B cell (primary cell): ENCODE measurements at regions not wholly inside any gene's neighbourhood (a gene's known extent, or its start where the extent isn't known, plus 50 kb on each side); places are given as distances from the start of the nearest gene placed in this dataset.

Experiments used
- ATAC-seq: fragments of 200-7000 bp; cut with Tn5 transposase; one replicate; pipeline ENCODE4 v1.10.0; 2021; ENCODE audit warnings: low read depth, mild to moderate bottlenecking, moderate number of reproducible peaks, moderate library complexity
- CTCF ChIA-PET: fragments of 350-600 bp; sonication (Branson Sonifier 250); formaldehyde crosslinking; loops from one replicate; lab custom pipeline; 2021; ENCODE audit warnings: antibody characterized with exemption, inconsistent platforms; lab: Charles Lee
- POLR2A ChIA-PET: fragments of 350-600 bp; sonication (Branson Sonifier 250); formaldehyde crosslinking; loops from one replicate; lab custom pipeline; 2021; ENCODE audit warnings: antibody characterized with exemption; lab: Charles Lee
- DNase-seq: peaks from one replicate; pipeline ENCODE4 v3.0.0; 2013
- H2AFZ ChIP-seq: 2 replicates; pipeline ENCODE4 v1.6.1; 2012; ENCODE audit warnings: mild to moderate bottlenecking, low read depth, low read length; ENCODE audit not compliant: insufficient read depth, poor library complexity, severe bottlenecking
- H3K27ac ChIP-seq, 2 donors: 1 replicate in 1 of 2; 2 replicates in 1 of 2; pipeline ENCODE4 v1.5.1; 2012 to 2013; ENCODE audit warnings: low read length in 2 of 2, mild to moderate bottlenecking in 2 of 2, moderate library complexity in 1 of 2
- H3K27me3 ChIP-seq, 4 experiments: fragments of 200-600 bp in 1 of 4; sonication (generic) in 1 of 4; replicated peaks in 1 of 4; 1 replicate in 2 of 4; 2 replicates in 2 of 4; pipeline versions ENCODE4 v1.6.1 to v1.7.0; 2013 to 2016; ENCODE audit warnings: low read length in 3 of 4, mild to moderate bottlenecking in 2 of 4, mixed read lengths in 1 of 4, moderate library complexity in 1 of 4; ENCODE audit not compliant: insufficient read depth in 4 of 4, control insufficient read depth in 3 of 4; ENCODE audit errors: control extremely low read depth in 1 of 4
- H3K36me3 ChIP-seq, 2 experiments: replicated peaks in 1 of 2; 1 replicate in 1 of 2; 2 replicates in 1 of 2; pipeline versions ENCODE4 v1.6.1 to v1.7.1; 2013; ENCODE audit warnings: low read length in 1 of 2; ENCODE audit not compliant: insufficient read depth in 2 of 2, control insufficient read depth in 1 of 2; ENCODE audit errors: control extremely low read depth in 1 of 2, extremely low read depth in 1 of 2
- H3K4me1 ChIP-seq, 2 donors: fragments of 200-600 bp in 1 of 2; sonication (generic) in 1 of 2; 1 replicate in 1 of 2; 2 replicates in 1 of 2; pipeline versions ENCODE4 v1.5.1 to v1.6.1; 2013 to 2017; ENCODE audit warnings: low read length in 2 of 2; ENCODE audit not compliant: control insufficient read depth in 2 of 2, insufficient read depth in 2 of 2
- H3K4me2 ChIP-seq: replicated peaks from 2 replicates; pipeline ENCODE3; 2012; ENCODE audit warnings: mild to moderate bottlenecking, low read depth, low read length; ENCODE audit not compliant: poor library complexity, severe bottlenecking
- H3K4me3 ChIP-seq, 5 experiments: fragments of 200-600 bp in 1 of 5; sonication (generic) in 1 of 5; 1 replicate in 3 of 5; 2 replicates in 2 of 5; pipeline versions ENCODE4 v1.5.1 to v1.7.0; 2011 to 2016; ENCODE audit warnings: low read length in 4 of 5, mild to moderate bottlenecking in 4 of 5, low read depth in 2 of 5, control low read depth in 1 of 5, moderate library complexity in 1 of 5; ENCODE audit not compliant: insufficient read depth in 1 of 5; ENCODE audit errors: control extremely low read depth in 1 of 5, extremely low read depth in 1 of 5
- H3K79me2 ChIP-seq: fragments of 200-600 bp; sonication (generic); one replicate; pipeline ENCODE4 v1.6.0; 2016; ENCODE audit warnings: low read length; ENCODE audit not compliant: control insufficient read depth, insufficient read depth
- H3K9ac ChIP-seq: fragments of 200-600 bp; sonication (generic); 2 replicates; pipeline ENCODE4 v1.6.1; 2017; ENCODE audit warnings: mild to moderate bottlenecking, low read length, moderate library complexity
- H3K9me3 ChIP-seq, 3 donors: one replicate each; pipeline versions ENCODE4 v1.6.1 to v1.7.1; 2013; ENCODE audit warnings: low read length in 2 of 3; ENCODE audit not compliant: control insufficient read depth in 2 of 3, insufficient read depth in 1 of 3; ENCODE audit errors: control extremely low read depth in 1 of 3
- H4K20me1 ChIP-seq: 2 replicates; pipeline ENCODE4 v1.6.0; 2012; ENCODE audit warnings: mild to moderate bottlenecking, low read length; ENCODE audit not compliant: insufficient read depth, control insufficient read depth, poor library complexity, severe bottlenecking
- H3K27ac Mint-ChIP-seq: one replicate; pipeline ENCODE4 v1.8.0; 2021; ENCODE audit warnings: mixed read lengths
- H3K27me3 Mint-ChIP-seq: one replicate; pipeline ENCODE4 v1.8.0; 2021; ENCODE audit warnings: mixed read lengths
- H3K4me1 Mint-ChIP-seq: one replicate; pipeline ENCODE4 v1.8.0; 2021; ENCODE audit warnings: mixed read lengths
- H3K4me3 Mint-ChIP-seq: one replicate; pipeline ENCODE4 v1.8.0; 2021; ENCODE audit warnings: mixed read lengths
- H3K9me3 Mint-ChIP-seq: one replicate; pipeline ENCODE4 v1.8.0; 2022; ENCODE audit warnings: mixed read lengths; ENCODE audit not compliant: insufficient read depth
- EZH2 ChIP-seq: IDR thresholded peaks from 2 replicates; pipeline ENCODE4 v1.6.1; 2012; ENCODE audit warnings: borderline replicate concordance, low read depth, mild to moderate bottlenecking, moderate library complexity, low read length; ENCODE audit not compliant: insufficient read depth, poor library complexity, severe bottlenecking
- WGBS: methylation state at CpG from one replicate; pipeline ENCODE4 v1.1.5; 2013; ENCODE audit warnings: missing lambda C conversion rate; ENCODE audit not compliant: insufficient coverage; 5-methylcytosine and 5-hydroxymethylcytosine counted together
- intact Hi-C: fragments of 100-400 bp; cut with micrococcal nuclease; formaldehyde crosslinking; loops from one replicate; pipeline ENCODE4 v1.10.0; 2022
- TF ChIP-seq, protein P1 (sequence below): fragments of 200-600 bp; IDR thresholded peaks from one replicate; pipeline ENCODE4 v1.8.0; 2022; ENCODE audit warnings: antibody characterized with exemption, mild to moderate bottlenecking

DNA sequence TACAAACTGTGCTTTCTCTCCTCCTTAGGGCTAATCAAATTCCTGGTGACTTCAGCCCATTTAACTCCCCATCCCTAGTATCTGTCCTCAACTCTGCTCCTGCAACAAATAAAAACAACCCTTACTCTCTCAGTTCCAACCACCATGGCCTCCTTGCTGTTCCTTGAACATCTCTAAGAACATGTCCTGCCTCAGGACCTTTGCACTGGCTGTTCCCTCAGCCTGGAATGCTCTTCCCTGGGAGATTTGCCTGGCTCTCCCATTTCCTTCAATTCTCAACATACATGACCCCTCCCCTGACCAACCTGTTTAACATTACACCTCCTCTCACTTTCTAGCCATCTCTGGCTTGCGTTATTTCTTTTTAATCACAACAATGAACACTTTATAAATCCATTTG, 170.5 kb downstream of the PTPN11 start:
- no peaks in the 10 kb centered on the region for H3K4me1 ChIP-seq
- TF ChIP-seq, protein P1, sequence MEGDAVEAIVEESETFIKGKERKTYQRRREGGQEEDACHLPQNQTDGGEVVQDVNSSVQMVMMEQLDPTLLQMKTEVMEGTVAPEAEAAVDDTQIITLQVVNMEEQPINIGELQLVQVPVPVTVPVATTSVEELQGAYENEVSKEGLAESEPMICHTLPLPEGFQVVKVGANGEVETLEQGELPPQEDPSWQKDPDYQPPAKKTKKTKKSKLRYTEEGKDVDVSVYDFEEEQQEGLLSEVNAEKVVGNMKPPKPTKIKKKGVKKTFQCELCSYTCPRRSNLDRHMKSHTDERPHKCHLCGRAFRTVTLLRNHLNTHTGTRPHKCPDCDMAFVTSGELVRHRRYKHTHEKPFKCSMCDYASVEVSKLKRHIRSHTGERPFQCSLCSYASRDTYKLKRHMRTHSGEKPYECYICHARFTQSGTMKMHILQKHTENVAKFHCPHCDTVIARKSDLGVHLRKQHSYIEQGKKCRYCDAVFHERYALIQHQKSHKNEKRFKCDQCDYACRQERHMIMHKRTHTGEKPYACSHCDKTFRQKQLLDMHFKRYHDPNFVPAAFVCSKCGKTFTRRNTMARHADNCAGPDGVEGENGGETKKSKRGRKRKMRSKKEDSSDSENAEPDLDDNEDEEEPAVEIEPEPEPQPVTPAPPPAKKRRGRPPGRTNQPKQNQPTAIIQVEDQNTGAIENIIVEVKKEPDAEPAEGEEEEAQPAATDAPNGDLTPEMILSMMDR = no peak
- no peak for TF ChIP-seq EZH2
- no peak for ATAC-seq
- no peaks in the 10 kb centered on the region for H3K4me1 Mint-ChIP-seq
- no peak for DNase-seq
- H3K9ac ChIP-seq = no peak overlapping the region
- H3K27ac ChIP-seq = no peak overlapping the region
- POLR2A ChIA-PET = no interaction called here
- peaks cover 0 to 3% (median 0%) of the 10 kb centered on the region in 3 donors for H3K9me3 ChIP-seq
- H3K36me3 ChIP-seq = no peaks in the 10 kb centered on the region
- 90% methylated on average over 1 of the region's 1 CpG for WGBS
- H3K4me3 ChIP-seq = no peak overlapping the region
- H3K9me3 Mint-ChIP-seq = no peaks in the 10 kb centered on the region
- no peak overlapping the region for H3K4me3 Mint-ChIP-seq
- peaks cover 0 to 4% (median 3%) of the 10 kb centered on the region in 4 experiments for H3K27me3 ChIP-seq
- peaks cover 23% of the 10 kb centered on the region for H3K27me3 Mint-ChIP-seq
- intact Hi-C loops = no loop called here
- H4K20me1 ChIP-seq = no peaks in the 10 kb centered on the region
- H2AFZ ChIP-seq = no peak overlapping the region
- CTCF ChIA-PET = no interaction called here
- no peak overlapping the region for H3K27ac Mint-ChIP-seq
- no peak overlapping the region for H3K4me2 ChIP-seq
- H3K79me2 ChIP-seq = no peaks in the 10 kb centered on the region

DNA sequence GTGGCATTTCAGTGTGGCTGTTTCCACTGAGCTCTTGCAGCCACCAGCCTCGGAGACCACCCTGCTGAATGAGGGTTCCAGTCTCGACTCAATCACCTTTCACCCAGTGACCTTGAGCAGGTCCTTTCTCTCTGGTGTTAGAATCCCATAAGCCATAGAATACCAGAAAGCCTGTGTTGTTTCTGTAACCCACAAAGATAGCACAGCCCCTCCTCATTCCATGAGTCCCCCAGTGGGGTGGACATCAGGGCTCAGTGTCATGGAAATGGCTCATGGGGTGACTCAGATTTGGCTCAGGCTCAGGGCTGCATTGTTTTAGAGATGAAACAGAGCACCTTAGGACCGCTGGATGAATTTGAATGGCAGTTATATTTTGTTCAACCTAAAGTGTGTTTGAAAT, 171.5 kb downstream of the PTPN11 start:
- 59% methylated on average over 2 of the region's 3 CpGs for WGBS

More for the DNA sequence above, 171.5 kb downstream of the PTPN11 start:
- Histone ChIP-seq H3K27ac (no peak overlapping the region), H3K27me3 (peaks cover 0 to 4% (median 3%) of the 10 kb centered on the region in 4 experiments), H3K9me3 (peaks cover 0 to 3% (median 0%) of the 10 kb centered on the region in 3 donors), H3K4me2 (no peak overlapping the region), H4K20me1 (no peaks in the 10 kb centered on the region), H2AFZ (no peak overlapping the region), H3K36me3 (no peaks in the 10 kb centered on the region), H3K4me1 (no peaks in the 10 kb centered on the region), H3K9ac (no peak overlapping the region), H3K79me2 (no peaks in the 10 kb centered on the region), H3K4me3 (no peak overlapping the region)
- no peaks in the 10 kb centered on the region for H3K4me1 Mint-ChIP-seq
- H3K9me3 Mint-ChIP-seq = no peaks in the 10 kb centered on the region
- CTCF ChIA-PET = no interaction called here
- intact Hi-C loops = no loop called here
- H3K27ac Mint-ChIP-seq = no peak overlapping the region
- ATAC-seq (no peak), DNase-seq (no peak)
- H3K27me3 Mint-ChIP-seq = peaks cover 27% of the 10 kb centered on the region
- H3K4me3 Mint-ChIP-seq = no peak overlapping the region
- POLR2A ChIA-PET = no interaction called here
- TF ChIP-seq, protein P1 = no peak
- TF ChIP-seq EZH2 = no peak
